ENCODE measurements at regions not wholly inside any gene's neighbourhood (a gene's known extent, or its start where the extent isn't known, plus 50 kb on each side); places are given as distances from the start of the nearest gene placed in this dataset.

- no peak for TF ChIP-seq ARNT (IDR thresholded peaks at IDR 0.05)
- no peak for TF ChIP-seq FOXK2 (IDR thresholded peaks at IDR 0.05)
- no peak for TF ChIP-seq HDGF (IDR thresholded peaks at IDR 0.05; ENCODE audit: borderline replicate concordance)
- no peak for TF ChIP-seq CTBP1 (IDR thresholded peaks at IDR 0.05; ENCODE audit: borderline replicate concordance)
- TF ChIP-seq L3MBTL2 (conservative IDR thresholded peaks at IDR 0.05), result no peak
- no peak for TF ChIP-seq TARDBP (IDR thresholded peaks at IDR 0.05)
- TF ChIP-seq LEF1 (IDR thresholded peaks at IDR 0.05; ENCODE audit: borderline replicate concordance), result no peak
- TF ChIP-seq PKNOX1 (IDR thresholded peaks at IDR 0.05), result no peak
- no peak for TF ChIP-seq FOXA1 (IDR thresholded peaks at IDR 0.05)
- TF ChIP-seq FOXM1 (IDR thresholded peaks at IDR 0.05; ENCODE audit: borderline replicate concordance), result no peak
- TF ChIP-seq BHLHE40 (IDR thresholded peaks at IDR 0.05; ENCODE audit: borderline replicate concordance), result no peak
- TF ChIP-seq ELF4 (IDR thresholded peaks at IDR 0.05), result no peak
- TF ChIP-seq ZNF384 (IDR thresholded peaks at IDR 0.05), result no peak
- no peak for TF ChIP-seq SP1 (IDR thresholded peaks at IDR 0.05)
- no peak for TF ChIP-seq SUZ12 (IDR thresholded peaks at IDR 0.05)
- TF ChIP-seq NFRKB (IDR thresholded peaks at IDR 0.05), result no peak
- CTCF ChIA-PET, result no interaction called here
- POLR2A ChIA-PET, result no interaction called here
- DNase-seq (ENCODE audit: extremely low spot score), result no peak
These were observed 420.9 kb downstream of the SHISA9 start for GRCh38 chr16:13322336-13322735.

DNA sequence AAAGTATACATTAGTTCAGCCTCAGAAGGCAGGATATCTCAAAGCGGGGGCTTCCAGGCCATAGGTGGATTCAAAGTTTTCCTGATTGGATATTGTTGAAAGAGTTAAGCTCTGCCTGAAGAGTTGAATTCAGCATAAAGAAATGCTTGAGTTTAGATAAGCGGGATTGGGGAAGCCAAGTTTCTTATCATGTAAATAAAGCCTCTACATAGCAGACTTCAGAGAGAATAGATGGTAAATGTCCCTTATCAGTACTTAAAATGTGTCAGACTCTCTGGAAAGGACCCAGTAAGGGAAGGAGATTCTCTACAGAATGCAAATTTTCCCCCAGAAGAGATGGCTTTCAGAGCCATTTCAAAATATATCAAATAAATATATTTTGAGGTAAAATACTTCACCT is 423.5 kb downstream of the SHISA9 start:
- TF ChIP-seq FOXM1 (IDR thresholded peaks at IDR 0.05; ENCODE audit: borderline replicate concordance) (no peak), BHLHE40 (IDR thresholded peaks at IDR 0.05; ENCODE audit: borderline replicate concordance) (no peak), TARDBP (IDR thresholded peaks at IDR 0.05) (no peak), ELF4 (IDR thresholded peaks at IDR 0.05) (no peak), SUZ12 (IDR thresholded peaks at IDR 0.05) (no peak), HDGF (IDR thresholded peaks at IDR 0.05; ENCODE audit: borderline replicate concordance) (no peak)
- CTCF ChIA-PET, result no interaction called here

DNA sequence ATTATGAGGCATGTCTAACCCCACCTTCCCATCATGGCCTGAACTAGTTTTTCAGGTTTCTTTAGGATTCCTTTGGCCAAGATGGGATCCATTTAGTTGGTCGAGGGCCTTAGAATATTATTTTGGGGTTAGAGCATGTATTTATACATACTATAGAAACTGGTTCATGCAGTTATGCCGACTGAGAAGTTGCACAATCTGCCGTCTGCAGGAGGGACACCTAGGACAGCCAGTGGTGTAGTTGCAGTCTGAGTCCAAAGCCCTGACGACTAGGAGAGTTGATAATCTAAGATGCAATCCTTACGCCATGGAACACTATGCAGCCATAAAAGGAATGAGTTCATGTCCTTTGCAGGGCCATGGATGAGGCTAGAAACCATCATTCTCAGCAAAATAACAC is 424.0 kb downstream of the SHISA9 start:
- POLR2A ChIA-PET, result no interaction called here
- TF ChIP-seq PKNOX1 (IDR thresholded peaks at IDR 0.05) (no peak), LEF1 (IDR thresholded peaks at IDR 0.05; ENCODE audit: borderline replicate concordance) (no peak), SP1 (IDR thresholded peaks at IDR 0.05) (no peak), BHLHE40 (IDR thresholded peaks at IDR 0.05; ENCODE audit: borderline replicate concordance) (no peak), NFRKB (IDR thresholded peaks at IDR 0.05) (no peak), ZNF384 (IDR thresholded peaks at IDR 0.05) (no peak), ELF4 (IDR thresholded peaks at IDR 0.05) (no peak), HDGF (IDR thresholded peaks at IDR 0.05; ENCODE audit: borderline replicate concordance) (no peak), ARNT (IDR thresholded peaks at IDR 0.05) (no peak), FOXM1 (IDR thresholded peaks at IDR 0.05; ENCODE audit: borderline replicate concordance) (no peak), L3MBTL2 (conservative IDR thresholded peaks at IDR 0.05) (no peak), CTBP1 (IDR thresholded peaks at IDR 0.05; ENCODE audit: borderline replicate concordance) (no peak), SUZ12 (IDR thresholded peaks at IDR 0.05) (no peak), FOXA1 (IDR thresholded peaks at IDR 0.05) (no peak), TARDBP (IDR thresholded peaks at IDR 0.05) (no peak), FOXK2 (IDR thresholded peaks at IDR 0.05) (no peak)
- CTCF ChIA-PET, result no interaction called here
- no peak for DNase-seq (ENCODE audit: extremely low spot score)

More for the DNA sequence above, 423.5 kb downstream of the SHISA9 start:
- POLR2A ChIA-PET, result no interaction called here
- no peak for DNase-seq (ENCODE audit: extremely low spot score)

DNA sequence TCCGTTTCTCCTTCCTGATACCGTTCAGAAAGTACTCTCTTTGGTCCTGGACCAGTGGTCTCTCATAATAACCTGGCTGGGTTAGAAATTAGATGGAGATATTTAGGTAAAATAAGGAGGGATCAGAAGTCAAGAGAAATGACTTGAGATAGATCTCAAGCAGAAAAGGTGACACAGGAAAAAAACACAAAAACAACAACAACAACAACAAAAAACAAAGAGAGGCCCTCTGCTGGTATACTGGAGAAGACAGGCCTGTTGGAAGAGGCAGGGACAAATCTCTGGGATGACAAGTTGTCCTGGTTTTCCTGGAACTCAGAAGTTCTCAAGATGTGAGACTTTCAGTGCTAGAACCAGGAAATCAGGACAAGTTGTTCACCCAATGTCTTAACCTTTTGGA is 430.5 kb downstream of the SHISA9 start:
- TF ChIP-seq ARNT (IDR thresholded peaks at IDR 0.05) (no peak), SP1 (IDR thresholded peaks at IDR 0.05) (no peak), LEF1 (IDR thresholded peaks at IDR 0.05; ENCODE audit: borderline replicate concordance) (no peak)
- ChIA-PET POLR2A (no interaction called here), CTCF (no interaction called here)
- no peak for DNase-seq (ENCODE audit: extremely low spot score)

DNA sequence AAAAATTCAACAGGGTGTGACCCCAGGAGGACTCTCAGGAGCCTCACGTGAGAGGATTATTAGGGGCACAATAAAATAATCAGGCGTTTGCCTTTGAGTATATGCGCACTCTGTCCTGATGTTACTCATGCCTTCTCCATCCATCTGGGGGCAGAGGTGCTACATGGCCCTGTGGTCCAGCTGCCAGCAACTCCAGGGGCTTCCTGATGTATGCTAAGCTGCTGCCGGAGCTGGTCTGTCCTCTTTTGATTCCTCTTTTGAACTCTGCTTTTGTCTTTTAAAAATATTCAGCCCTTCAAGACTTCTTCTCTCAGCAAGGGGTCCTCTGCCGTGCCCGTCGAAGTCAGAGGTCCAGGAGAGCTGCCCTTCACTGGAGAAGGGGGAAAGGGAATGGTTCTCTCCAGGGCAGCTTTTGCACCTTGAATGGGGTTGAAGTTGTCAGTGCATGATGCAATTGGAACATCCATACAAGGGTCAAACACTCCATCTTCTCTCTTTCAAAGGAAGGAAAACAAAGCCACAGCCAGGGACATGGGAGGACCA is 431.4 kb downstream of the SHISA9 start:
- ChIA-PET CTCF (no interaction called here), POLR2A (no interaction called here)
- DNase-seq (ENCODE audit: extremely low spot score), result no peak
- TF ChIP-seq NFRKB (IDR thresholded peaks at IDR 0.05) (no peak), HDGF (IDR thresholded peaks at IDR 0.05; ENCODE audit: borderline replicate concordance) (no peak), FOXM1 (IDR thresholded peaks at IDR 0.05; ENCODE audit: borderline replicate concordance) (no peak), BHLHE40 (IDR thresholded peaks at IDR 0.05; ENCODE audit: borderline replicate concordance) (no peak), PKNOX1 (IDR thresholded peaks at IDR 0.05) (no peak), ELF4 (IDR thresholded peaks at IDR 0.05) (no peak), SUZ12 (IDR thresholded peaks at IDR 0.05) (no peak), L3MBTL2 (conservative IDR thresholded peaks at IDR 0.05) (no peak), FOXA1 (IDR thresholded peaks at IDR 0.05) (no peak), CTBP1 (IDR thresholded peaks at IDR 0.05; ENCODE audit: borderline replicate concordance) (no peak), ZNF384 (IDR thresholded peaks at IDR 0.05) (no peak)

- DNase-seq (ENCODE audit: extremely low spot score), result no peak
- ChIA-PET POLR2A (no interaction called here), CTCF (no interaction called here)
- TF ChIP-seq SUZ12 (IDR thresholded peaks at IDR 0.05) (no peak), ELF4 (IDR thresholded peaks at IDR 0.05) (no peak), HDGF (IDR thresholded peaks at IDR 0.05; ENCODE audit: borderline replicate concordance) (no peak), NFRKB (IDR thresholded peaks at IDR 0.05) (no peak), FOXK2 (IDR thresholded peaks at IDR 0.05) (no peak), ARNT (IDR thresholded peaks at IDR 0.05) (no peak), SP1 (IDR thresholded peaks at IDR 0.05) (no peak), TARDBP (IDR thresholded peaks at IDR 0.05) (no peak), FOXA1 (IDR thresholded peaks at IDR 0.05) (no peak), LEF1 (IDR thresholded peaks at IDR 0.05; ENCODE audit: borderline replicate concordance) (no peak), L3MBTL2 (conservative IDR thresholded peaks at IDR 0.05) (no peak), CTBP1 (IDR thresholded peaks at IDR 0.05; ENCODE audit: borderline replicate concordance) (no peak), PKNOX1 (IDR thresholded peaks at IDR 0.05) (no peak), ZNF384 (IDR thresholded peaks at IDR 0.05) (no peak), FOXM1 (IDR thresholded peaks at IDR 0.05; ENCODE audit: borderline replicate concordance) (no peak), BHLHE40 (IDR thresholded peaks at IDR 0.05; ENCODE audit: borderline replicate concordance) (no peak)
These were observed 431.9 kb downstream of the SHISA9 start for GRCh38 chr16:13333336-13333735.

Measured in HEK293T (cell line).